Panc1 (cell line): ENCODE measurements at regions not wholly inside any gene's neighbourhood (a gene's known extent, or its start where the extent isn't known, plus 50 kb on each side); places are given as distances from the start of the nearest gene placed in this dataset.

Experiments used
- ATAC-seq: fragments of 200-7000 bp; cut with Tn5 transposase; 2 replicates; pipeline ENCODE4 v1.9.1; 2020; ENCODE audit warnings: mild to moderate bottlenecking, moderate library complexity
- BruUV-seq: library from RNA; stranded (reverse); fragments of 400-500 nt; replicated peaks from 2 replicates; lab custom pipeline; 2021; lab: Mats Ljungman, UMichigan
- CTCF ChIA-PET: fragments of 300-600 bp; sonication (Branson Sonifier 250); formaldehyde crosslinking; loops from one replicate; lab custom pipeline; 2022; ENCODE audit warnings: antibody characterized with exemption; lab: Charles Lee
- POLR2A ChIA-PET: fragments of 300-600 bp; sonication (Branson Sonifier 250); formaldehyde crosslinking; loops from one replicate; lab custom pipeline; 2022; ENCODE audit warnings: antibody characterized with exemption; lab: Charles Lee
- DNase-seq: peaks from one replicate; pipeline ENCODE4 v3.0.0-alpha.2; 2010; ENCODE audit warnings: low read depth, low spot score
- H3K27ac ChIP-seq: 2 replicates; pipeline ENCODE4 v1.5.1; 2011; ENCODE audit warnings: mild to moderate bottlenecking, low read length, inconsistent platforms
- H3K27me3 ChIP-seq: fragments of 200-500 bp; sonication (Bioruptor generic); 2 replicates; pipeline ENCODE4 v1.6.0; 2014; ENCODE audit warnings: low read length, inconsistent platforms; ENCODE audit not compliant: control insufficient read depth, insufficient read depth
- H3K36me3 ChIP-seq: fragments of 200-500 bp; sonication (Bioruptor generic); 2 replicates; pipeline ENCODE4 v1.5.1; 2014; ENCODE audit warnings: inconsistent platforms, mild to moderate bottlenecking, low read length, moderate library complexity; ENCODE audit not compliant: control insufficient read depth, insufficient read depth
- H3K4me1 ChIP-seq: 2 replicates; pipeline ENCODE4 v1.5.1; 2011; ENCODE audit warnings: inconsistent platforms, mild to moderate bottlenecking, low read length, moderate library complexity; ENCODE audit not compliant: control insufficient read depth, insufficient read depth
- H3K4me3 ChIP-seq, 2 experiments: 2 replicates each; pipeline ENCODE4 v1.5.1; 2011 to 2012; ENCODE audit warnings: low read depth in 2 of 2, low read length in 2 of 2, mild to moderate bottlenecking in 2 of 2, inconsistent platforms in 1 of 2, moderate library complexity in 1 of 2
- H3K9me3 ChIP-seq: fragments of 200-500 bp; sonication (Bioruptor generic); 2 replicates; pipeline ENCODE4 v1.5.1; 2014; ENCODE audit warnings: low read depth, mild to moderate bottlenecking, inconsistent platforms, low read length, moderate library complexity; ENCODE audit not compliant: control insufficient read depth, insufficient read depth
- CTCF ChIP-seq: fragments of 450-650 bp; IDR thresholded peaks from 2 replicates; pipeline ENCODE4 v1.5.1; 2017; ENCODE audit warnings: mild to moderate bottlenecking
- POLR2AphosphoS5 ChIP-seq: IDR thresholded peaks from 2 replicates; pipeline ENCODE4 v1.6.1; 2012; ENCODE audit warnings: mild to moderate bottlenecking, low read depth, low read length, moderate library complexity
- REST ChIP-seq, 2 experiments: IDR thresholded peaks; 2 replicates each; pipeline ENCODE4 v1.6.1; 2011 to 2012; ENCODE audit warnings: low read depth in 2 of 2, control low read depth in 1 of 2, low read length in 1 of 2, mild to moderate bottlenecking in 1 of 2, moderate library complexity in 1 of 2; ENCODE audit not compliant: insufficient read depth in 1 of 2
- SIN3A ChIP-seq: IDR thresholded peaks from 2 replicates; pipeline ENCODE4 v1.6.1; 2012; ENCODE audit warnings: low read depth, mild to moderate bottlenecking, low read length, moderate library complexity, borderline replicate concordance; ENCODE audit not compliant: insufficient read depth
- TCF7L2 ChIP-seq: IDR thresholded peaks from 2 replicates; pipeline ENCODE4 v1.6.1; 2011; ENCODE audit warnings: mild to moderate bottlenecking, low read depth, low read length, inconsistent platforms
- in situ Hi-C: cut with HindIII; loops from 2 replicates; pipeline ENCODE4 v1.10.0; 2016; ENCODE audit warnings: low sequenced_read_pairs, low pct_unique_long_range_greater_than_20kb
- intact Hi-C: fragments of 100-400 bp; cut with micrococcal nuclease; formaldehyde crosslinking; loops from one replicate; pipeline ENCODE4 v1.10.0; 2022; ENCODE audit not compliant: unreplicated experiment

- in situ Hi-C loops = no loop called here
- DNase-seq (no peak), ATAC-seq (no peak)
- no TSS peak for BruUV-seq
- Histone ChIP-seq H3K9me3 (no peaks in the 10 kb centered on the region), H3K27ac (no peak overlapping the region), H3K36me3 (no peaks in the 10 kb centered on the region), H3K27me3 (no peaks in the 10 kb centered on the region), H3K4me1 (no peaks in the 10 kb centered on the region), H3K4me3 (no peak overlapping the region)
- intact Hi-C loops = no loop called here
- ChIA-PET CTCF (no interaction called here), POLR2A (no interaction called here)
- no peak for TF ChIP-seq TCF7L2
These were observed 285.1 kb downstream of the SS18 start for GRCh38 chr18:25805323-25805722.

GRCh38 chr18:25799231-25799630 is 291.2 kb downstream of the SS18 start:
- BruUV-seq = no TSS peak

More at GRCh38 chr18:25799231-25799630, 291.2 kb downstream of the SS18 start:
- ChIA-PET CTCF (no interaction called here), POLR2A (no interaction called here)
- TF ChIP-seq TCF7L2 = no peak
- no peak for TF ChIP-seq REST (IDR thresholded peaks at IDR 0.05; ENCODE audit: insufficient read depth in 1 of 2, low read depth in 2 of 2, low read length in 1 of 2)
- no peak for TF ChIP-seq POLR2AphosphoS5
- TF ChIP-seq SIN3A = no peak
- no peak for TF ChIP-seq CTCF
- H3K4me1 ChIP-seq = no peaks in the 10 kb centered on the region
- DNase-seq (no peak), ATAC-seq (no peak)
- in situ Hi-C loops = no loop called here
- no peaks in the 10 kb centered on the region for H3K36me3 ChIP-seq
- intact Hi-C loops = no loop called here
- no peak overlapping the region for H3K4me3 ChIP-seq
- no peak overlapping the region for H3K27ac ChIP-seq
- no peaks in the 10 kb centered on the region for H3K9me3 ChIP-seq
- no peaks in the 10 kb centered on the region; the same call in 1 of the 2 replicates for H3K27me3 ChIP-seq
